Skin of body (tissue), 1 donor: ENCODE measurements at regions not wholly inside any gene's neighbourhood (a gene's known extent, or its start where the extent isn't known, plus 50 kb on each side); places are given as distances from the start of the nearest gene placed in this dataset.
"Not testable (repeated sequence)": the region's sequence is repeated elsewhere in the genome, so short reads cannot be mapped to it uniquely, and the experiment has no call there.

ENCODE experiments used
- DNase-seq: peaks from one replicate; lab custom pipeline; 2025; lab: John Stamatoyannopoulos, UW

GRCh38 chr13:65314008-65314407 lies 1916.1 kb downstream of the PCDH9 start:
- no peak for DNase-seq

- DNase-seq: no peak
Measured at GRCh38 chr13:65310663-65311328, 1919.3 kb downstream of the PCDH9 start.

GRCh38 chr13:65309906-65310305 lies 1920.2 kb downstream of the PCDH9 start:
- DNase-seq: no peak

- DNase-seq: not testable (repeated sequence)
Measured at GRCh38 chr13:65308729-65309128, 1921.4 kb downstream of the PCDH9 start.

GRCh38 chr13:65307056-65307455 lies 1923.1 kb downstream of the PCDH9 start:
- no peak for DNase-seq

GRCh38 chr13:65302691-65303090 lies 1927.4 kb downstream of the PCDH9 start:
- DNase-seq: no peak

- DNase-seq: no peak
Measured at GRCh38 chr13:65301506-65301905, 1928.6 kb downstream of the PCDH9 start.

GRCh38 chr13:65300220-65300619 lies 1929.9 kb downstream of the PCDH9 start:
- DNase-seq: no peak

GRCh38 chr13:65293530-65294198 lies 1936.5 kb downstream of the PCDH9 start:
- DNase-seq: no peak

GRCh38 chr13:65292488-65292901 lies 1937.6 kb downstream of the PCDH9 start:
- DNase-seq: no peak

GRCh38 chr13:65287405-65287804 lies 1942.7 kb downstream of the PCDH9 start:
- no peak for DNase-seq

- no peak for DNase-seq
Measured at GRCh38 chr13:65275838-65276630, 1954.1 kb downstream of the PCDH9 start.

- no peak for DNase-seq
Measured at GRCh38 chr13:65275108-65275507, 1955.0 kb downstream of the PCDH9 start.

GRCh38 chr13:65273811-65274420 lies 1956.2 kb downstream of the PCDH9 start:
- not testable (repeated sequence) for DNase-seq

GRCh38 chr13:65268009-65268408 lies 1962.1 kb downstream of the PCDH9 start:
- no peak for DNase-seq

- no peak for DNase-seq
Measured at GRCh38 chr13:65265988-65266387, 1964.1 kb downstream of the PCDH9 start.

- DNase-seq: no peak
Measured at GRCh38 chr13:65264066-65264465, 1966.1 kb downstream of the PCDH9 start.

- no peak for DNase-seq
Measured at GRCh38 chr13:65260946-65261891, 1968.9 kb downstream of the PCDH9 start.

- DNase-seq: no peak
Measured at GRCh38 chr13:65240773-65241172, 1989.4 kb downstream of the PCDH9 start.

GRCh38 chr13:65236841-65237418 lies 1993.2 kb downstream of the PCDH9 start:
- DNase-seq: no peak
